MM.1S (cell line): ENCODE measurements at regions not wholly inside any gene's neighbourhood (a gene's known extent, or its start where the extent isn't known, plus 50 kb on each side); places are given as distances from the start of the nearest gene placed in this dataset.
"Not testable (repeated sequence)": the region's sequence is repeated elsewhere in the genome, so short reads cannot be mapped to it uniquely, and the experiment has no call there.

Experiments
- DNase-seq: peaks from one replicate; pipeline ENCODE4 v3.0.0-alpha.2; 2015
- H2AFZ ChIP-seq: fragments of 300-600 bp; sonication (generic); 2 replicates; pipeline ENCODE4 v1.6.0; 2016; ENCODE audit warnings: antibody characterized with exemption, low read length
- H3F3A ChIP-seq: fragments of 300-600 bp; sonication (generic); 2 replicates; pipeline ENCODE4 v1.6.1; 2016; ENCODE audit warnings: mild to moderate bottlenecking, antibody characterized with exemption, low read length, moderate library complexity, mixed read lengths; ENCODE audit not compliant: insufficient read depth
- H3K27ac ChIP-seq: fragments of 300-600 bp; sonication (generic); 2 replicates; pipeline ENCODE4 v1.5.1; 2016; ENCODE audit warnings: mild to moderate bottlenecking, low read length
- H3K27me3 ChIP-seq: fragments of 300-600 bp; sonication (generic); replicated peaks from 2 replicates; pipeline ENCODE4 v1.6.0; 2016; ENCODE audit warnings: low read length; ENCODE audit not compliant: insufficient read depth
- H3K36me3 ChIP-seq: fragments of 300-600 bp; sonication (generic); replicated peaks from 2 replicates; pipeline ENCODE4 v1.6.1; 2016; ENCODE audit warnings: mild to moderate bottlenecking, low read length, mixed read lengths; ENCODE audit not compliant: insufficient read depth
- H3K4me1 ChIP-seq: fragments of 300-600 bp; sonication (generic); 2 replicates; pipeline ENCODE4 v1.6.1; 2016; ENCODE audit warnings: low read length, mixed read lengths
- H3K4me2 ChIP-seq: fragments of 300-600 bp; sonication (generic); 2 replicates; pipeline ENCODE4 v1.6.0; 2016; ENCODE audit warnings: low read depth, low read length
- H3K4me3 ChIP-seq: fragments of 300-600 bp; sonication (generic); 2 replicates; pipeline ENCODE4 v1.5.1; 2016; ENCODE audit warnings: low read length, mixed read lengths
- H3K79me2 ChIP-seq: fragments of 300-600 bp; sonication (generic); 2 replicates; pipeline ENCODE4 v1.6.1; 2016; ENCODE audit warnings: mixed run types, low read length, mixed read lengths
- H3K9ac ChIP-seq: fragments of 300-600 bp; sonication (generic); 2 replicates; pipeline ENCODE4 v1.6.1; 2016; ENCODE audit warnings: low read length, mixed read lengths
- H3K9me2 ChIP-seq: fragments of 300-600 bp; sonication (generic); replicated peaks from 2 replicates; pipeline ENCODE4 v1.6.1; 2016; ENCODE audit warnings: mild to moderate bottlenecking, low read length, mixed read lengths; ENCODE audit not compliant: insufficient read depth
- H3K9me3 ChIP-seq: fragments of 300-600 bp; sonication (generic); replicated peaks from 2 replicates; pipeline ENCODE4 v1.6.1; 2016; ENCODE audit warnings: mild to moderate bottlenecking, low read length, mixed read lengths; ENCODE audit not compliant: insufficient read depth
- H4K20me1 ChIP-seq: fragments of 300-600 bp; sonication (generic); 2 replicates; pipeline ENCODE4 v1.6.1; 2016; ENCODE audit warnings: mild to moderate bottlenecking, low read length, moderate library complexity, mixed read lengths; ENCODE audit not compliant: insufficient read depth
- CTCF ChIP-seq: fragments of 300-600 bp; sonication (generic); IDR thresholded peaks from 2 replicates; pipeline ENCODE4 v1.5.1; 2016; ENCODE audit warnings: antibody characterized with exemption, low read length, mixed read lengths
- EZH2 ChIP-seq: fragments of 300-600 bp; sonication (generic); optimal IDR thresholded peaks from 2 replicates; pipeline ENCODE3; 2017; ENCODE audit warnings: low read depth, mild to moderate bottlenecking, antibody characterized with exemption, low read length, mixed read lengths
- EZH2phosphoT487 ChIP-seq: fragments of 300-600 bp; sonication (generic); IDR thresholded peaks from 2 replicates; pipeline ENCODE4 v1.6.1; 2018; ENCODE audit warnings: antibody characterized with exemption, low read length

GRCh38 chr17:438191-438590 lies 85.6 kb upstream of the RPH3AL start:
- no peak for DNase-seq

GRCh38 chr17:437545-437944 lies 84.9 kb upstream of the RPH3AL start:
- Histone ChIP-seq H3K4me3 (no peak overlapping the region), H4K20me1 (no peaks in the 10 kb centered on the region), H3K27ac (no peak overlapping the region), H2AFZ (no peak overlapping the region), H3F3A (no peaks in the 10 kb centered on the region), H3K9ac (no peak overlapping the region), H3K79me2 (no peaks in the 10 kb centered on the region), H3K36me3 (no peaks in the 10 kb centered on the region), H3K9me3 (no peaks in the 10 kb centered on the region), H3K4me1 (peaks cover 6% of the 10 kb centered on the region; the same call in 1 of the 2 replicates), H3K9me2 (no peaks in the 10 kb centered on the region), H3K27me3 (peaks cover 74% of the 10 kb centered on the region), H3K4me2 (no peak overlapping the region)
- no peak for DNase-seq
- no peak for TF ChIP-seq CTCF
- no peak for TF ChIP-seq EZH2phosphoT487
- TF ChIP-seq EZH2, result no peak

More at GRCh38 chr17:438191-438590, 85.6 kb upstream of the RPH3AL start:
- H3K4me3 ChIP-seq, result no peak overlapping the region
- no peak for TF ChIP-seq EZH2phosphoT487
- no peak for TF ChIP-seq EZH2
- TF ChIP-seq CTCF, result no peak
- H3K9me2 ChIP-seq, result no peaks in the 10 kb centered on the region
- no peaks in the 10 kb centered on the region for H3F3A ChIP-seq
- no peak overlapping the region for H3K27ac ChIP-seq
- no peak overlapping the region for H2AFZ ChIP-seq
- no peak overlapping the region for H3K4me2 ChIP-seq
- peaks cover 6% of the 10 kb centered on the region; the same call in 1 of the 2 replicates for H3K4me1 ChIP-seq
- no peak overlapping the region for H3K9ac ChIP-seq
- H4K20me1 ChIP-seq, result no peaks in the 10 kb centered on the region
- peaks cover 78% of the 10 kb centered on the region for H3K27me3 ChIP-seq
- H3K9me3 ChIP-seq, result no peaks in the 10 kb centered on the region
- H3K36me3 ChIP-seq, result no peaks in the 10 kb centered on the region
- no peaks in the 10 kb centered on the region for H3K79me2 ChIP-seq

GRCh38 chr17:436571-436970 lies 84.0 kb upstream of the RPH3AL start:
- Histone ChIP-seq H3K9me3 (no peaks in the 10 kb centered on the region), H3K27me3 (peaks cover 65% of the 10 kb centered on the region), H3F3A (no peaks in the 10 kb centered on the region), H3K9ac (no peak overlapping the region), H3K4me3 (no peak overlapping the region), H4K20me1 (no peaks in the 10 kb centered on the region), H3K27ac (no peak overlapping the region), H3K79me2 (no peaks in the 10 kb centered on the region), H2AFZ (no peak overlapping the region), H3K4me1 (peaks cover 6% of the 10 kb centered on the region; the same call in 1 of the 2 replicates), H3K4me2 (no peak overlapping the region), H3K9me2 (no peaks in the 10 kb centered on the region), H3K36me3 (no peaks in the 10 kb centered on the region)
- no peak for TF ChIP-seq EZH2phosphoT487
- DNase-seq, result no peak

- not testable (repeated sequence) for H3K9me3 ChIP-seq, DNase-seq, H3K4me3 ChIP-seq, H3K9me2 ChIP-seq, H3F3A ChIP-seq, H3K4me2 ChIP-seq, H3K4me1 ChIP-seq, H4K20me1 ChIP-seq, H3K9ac ChIP-seq, H3K79me2 ChIP-seq, H2AFZ ChIP-seq, H3K36me3 ChIP-seq, H3K27ac ChIP-seq
- peaks cover 38% of the 10 kb centered on the region for H3K27me3 ChIP-seq
Observed at GRCh38 chr17:432471-432870, 79.9 kb upstream of the RPH3AL start.
